NCI-H345 (cell line): ENCODE measurements at regions not wholly inside any gene's neighbourhood (a gene's known extent, or its start where the extent isn't known, plus 50 kb on each side); places are given as distances from the start of the nearest gene placed in this dataset.
"Not testable (repeated sequence)": the region's sequence is repeated elsewhere in the genome, so short reads cannot be mapped to it uniquely, and the experiment has no call there.

Source experiments
- DNase-seq: peaks from one replicate; lab custom pipeline; 2025; lab: John Stamatoyannopoulos, UW

DNA sequence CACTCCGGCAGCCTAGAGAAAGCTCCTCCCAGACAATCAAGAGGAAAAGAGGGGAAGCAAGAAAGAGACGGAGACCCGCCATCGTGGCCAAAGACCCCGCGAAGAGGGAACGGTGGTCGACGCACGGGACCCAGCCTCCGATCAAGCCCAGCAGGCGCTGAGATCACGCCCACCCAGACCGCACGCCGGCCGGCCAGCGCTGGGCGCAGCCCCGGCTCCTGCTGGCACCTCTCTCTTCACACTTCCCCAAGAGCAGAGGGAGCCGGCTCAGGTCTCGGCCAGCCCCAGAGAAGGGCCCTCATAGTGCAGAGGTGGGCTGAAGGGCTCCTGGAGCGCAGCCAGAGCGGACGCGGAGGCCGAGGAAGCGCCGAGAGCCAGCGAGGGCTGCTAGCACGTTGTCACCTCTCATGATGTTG, 918.4 kb upstream of the ADAMTS5 start:
- DNase-seq = no peak

DNA sequence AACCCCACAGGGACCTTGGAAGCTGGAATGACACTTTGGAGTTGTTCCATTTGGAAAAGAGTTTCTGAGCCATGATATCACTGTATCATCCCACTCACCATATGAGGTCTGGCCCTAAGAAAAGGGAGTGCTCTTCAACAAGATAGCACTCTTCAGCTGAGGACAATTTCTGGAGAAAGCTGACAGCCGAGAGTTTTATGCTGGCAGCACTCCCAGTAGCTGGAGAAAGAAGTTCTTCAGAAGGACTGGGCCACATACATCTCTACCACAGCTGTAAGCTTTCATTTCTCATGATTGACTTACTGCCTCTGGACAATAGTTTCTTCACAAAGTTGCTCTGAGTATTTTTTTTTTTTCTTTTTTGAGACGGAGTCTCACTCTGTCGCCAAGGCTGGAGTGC, 914.4 kb upstream of the ADAMTS5 start:
- not testable (repeated sequence) for DNase-seq

DNA sequence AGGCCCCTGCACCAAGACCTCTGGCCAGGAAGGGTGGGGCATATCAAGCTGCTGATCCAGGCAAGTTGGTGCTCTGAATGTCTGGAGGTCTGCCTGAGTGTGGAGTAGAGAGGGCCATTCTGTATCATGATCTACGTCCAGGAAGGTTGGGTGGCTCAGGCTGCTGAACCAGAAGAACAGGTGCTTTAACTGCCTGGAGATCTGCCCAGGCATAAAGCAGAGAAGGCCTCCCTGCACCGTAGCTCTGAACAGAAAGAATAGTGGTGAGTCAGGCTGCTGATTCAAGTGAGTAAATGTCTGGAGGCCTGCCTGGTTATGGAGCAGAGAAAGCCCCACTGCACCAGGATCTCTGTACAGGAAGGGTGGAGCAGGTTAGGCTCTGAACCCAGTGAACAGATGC, 905.5 kb upstream of the ADAMTS5 start:
- not testable (repeated sequence) for DNase-seq

GRCh38 chr21:27870755-27871154, 903.9 kb upstream of the ADAMTS5 start:
- not testable (repeated sequence) for DNase-seq

GRCh38 chr21:27860314-27860955, 893.5 kb upstream of the ADAMTS5 start:
- not testable (repeated sequence) for DNase-seq

DNA sequence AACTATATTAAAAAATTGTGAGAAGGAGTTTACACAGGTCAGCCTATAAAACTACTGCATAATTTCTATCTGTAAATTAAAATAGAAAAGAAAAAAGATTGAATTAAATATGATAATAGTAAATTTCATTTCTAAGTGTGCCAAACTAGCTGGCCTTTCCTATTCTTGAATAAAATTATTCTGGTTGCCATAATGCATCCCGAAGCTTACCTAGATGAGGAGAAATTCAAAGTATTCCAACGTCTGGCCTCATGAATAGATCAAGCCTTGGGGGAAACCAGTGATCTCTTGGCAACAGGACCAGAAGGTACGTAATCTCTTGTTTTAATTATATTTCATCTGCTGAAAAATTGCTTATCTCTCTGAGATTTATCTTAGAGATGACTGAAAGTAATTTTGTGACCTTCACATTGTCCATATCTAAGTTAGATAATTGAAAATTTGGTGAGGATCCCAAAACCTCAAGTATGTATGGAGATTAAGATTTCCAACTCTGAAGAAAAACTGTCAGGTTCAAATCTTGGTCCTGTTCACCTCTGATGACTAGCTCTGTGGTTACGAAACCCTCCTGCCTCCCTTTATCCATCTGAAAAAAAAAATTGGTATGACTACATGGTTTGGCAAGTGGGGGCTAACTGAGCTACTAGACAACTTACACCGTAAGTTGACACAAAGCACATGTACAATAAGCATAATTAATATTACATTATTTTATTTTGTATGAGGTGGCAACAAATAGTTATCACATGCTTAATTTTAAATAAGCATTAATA, 891.4 kb upstream of the ADAMTS5 start:
- DNase-seq = not testable (repeated sequence)

- not testable (repeated sequence) for DNase-seq
Measured at GRCh38 chr21:27856988-27857387, 890.1 kb upstream of the ADAMTS5 start.

DNA sequence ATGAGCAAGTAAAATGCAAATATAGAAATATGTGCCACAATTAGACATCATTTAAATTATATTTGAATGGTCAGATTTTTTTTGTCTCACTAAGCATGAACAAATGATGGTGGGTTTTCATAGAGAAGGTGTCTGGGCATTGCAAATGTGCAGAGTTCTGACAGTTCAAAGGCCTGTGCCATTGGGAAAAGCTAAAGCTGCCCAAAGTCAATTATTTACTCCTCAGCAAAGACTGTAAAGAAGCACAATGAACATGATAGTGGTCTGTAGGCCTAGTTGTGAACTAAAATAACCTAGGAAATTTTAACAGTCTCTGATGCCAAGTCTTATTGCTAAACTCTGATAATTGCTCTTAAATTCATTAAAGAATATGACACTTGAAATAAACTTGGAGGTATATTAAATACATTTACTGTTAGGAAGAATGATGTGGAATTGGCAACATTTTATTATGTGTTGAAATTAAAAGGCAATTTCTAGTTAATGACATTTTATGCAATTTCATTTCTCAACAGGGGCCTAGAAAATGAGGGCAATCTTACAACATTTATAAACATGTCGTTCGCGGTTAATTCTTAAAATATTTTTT, 874.3 kb upstream of the ADAMTS5 start:
- DNase-seq = no peak

- DNase-seq = no peak
Measured at GRCh38 chr21:27840262-27840661, 873.4 kb upstream of the ADAMTS5 start.

- DNase-seq = no peak
Measured at GRCh38 chr21:27839512-27840115, 872.7 kb upstream of the ADAMTS5 start.

DNA sequence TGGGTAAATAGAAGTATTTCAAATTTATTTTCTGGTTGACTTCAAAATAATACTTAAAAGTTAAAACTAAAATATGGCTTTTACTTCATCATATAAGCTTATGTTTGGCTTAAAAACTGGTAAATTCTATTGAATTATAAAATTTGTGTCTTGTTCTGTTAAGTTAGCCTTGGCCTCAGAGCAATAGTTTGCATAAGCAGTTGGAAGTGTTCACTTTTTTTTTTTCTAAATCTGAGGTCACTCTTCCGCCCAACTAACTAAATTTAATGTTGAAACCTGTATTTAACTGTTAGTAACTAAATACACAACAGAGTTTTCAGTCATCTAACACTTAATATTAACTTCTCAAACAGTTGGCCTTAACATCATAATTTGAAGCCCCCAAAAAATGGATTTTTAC, 871.7 kb upstream of the ADAMTS5 start:
- no peak for DNase-seq

- DNase-seq = no peak
Measured at GRCh38 chr21:27837936-27838335, 871.0 kb upstream of the ADAMTS5 start.

DNA sequence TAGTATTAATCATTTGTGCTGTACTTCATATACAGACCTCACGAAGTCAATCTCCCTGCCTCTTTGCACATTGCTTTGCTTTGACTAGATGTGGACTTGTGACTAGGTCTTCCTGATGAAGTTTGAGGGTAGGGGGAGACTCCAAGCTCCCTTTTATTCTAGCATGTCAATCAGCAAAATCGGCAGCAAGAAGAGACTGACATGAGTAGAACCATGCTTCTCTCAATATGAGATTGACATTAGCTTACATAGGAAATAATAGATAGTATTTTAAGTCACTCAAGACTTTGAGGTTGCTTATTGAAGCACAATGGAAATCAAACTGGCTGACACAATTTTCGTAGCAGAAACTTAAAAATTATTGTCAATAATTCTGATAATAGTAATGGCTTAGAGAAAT, 866.4 kb upstream of the ADAMTS5 start:
- no peak for DNase-seq

- DNase-seq = no peak
Measured at GRCh38 chr21:27831816-27832569, 865.1 kb upstream of the ADAMTS5 start.

- DNase-seq = no peak
Measured at GRCh38 chr21:27831177-27831576, 864.3 kb upstream of the ADAMTS5 start.

- DNase-seq = no peak
Measured at GRCh38 chr21:27827972-27828371, 861.1 kb upstream of the ADAMTS5 start.

GRCh38 chr21:27825035-27825434, 858.1 kb upstream of the ADAMTS5 start:
- no peak for DNase-seq

DNA sequence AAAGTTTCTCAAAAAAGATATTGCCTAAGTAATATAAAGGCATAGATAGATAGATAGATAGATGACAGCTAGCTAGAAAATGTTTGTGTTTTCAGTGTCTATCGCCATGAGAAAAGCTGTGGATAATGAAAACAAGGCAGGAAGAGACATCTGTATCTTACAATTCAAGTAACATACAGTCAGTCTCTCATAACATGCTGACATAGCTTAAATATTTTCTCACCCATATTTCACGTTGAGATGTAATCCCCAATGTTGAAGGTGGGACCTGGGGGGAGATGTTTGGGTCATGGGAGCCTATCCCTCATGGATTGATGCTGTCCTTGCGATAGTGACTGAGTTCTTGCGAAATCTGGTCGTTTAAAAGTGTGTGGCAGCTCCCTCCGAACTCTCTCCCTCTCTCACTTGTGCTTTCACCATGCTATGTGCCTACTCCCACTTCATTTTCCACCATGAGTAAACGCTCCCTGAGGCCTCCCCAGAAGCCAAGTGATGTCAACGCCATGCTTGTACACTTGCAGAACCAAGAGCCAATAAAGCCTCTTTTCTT, 856.8 kb upstream of the ADAMTS5 start:
- no peak for DNase-seq

DNA sequence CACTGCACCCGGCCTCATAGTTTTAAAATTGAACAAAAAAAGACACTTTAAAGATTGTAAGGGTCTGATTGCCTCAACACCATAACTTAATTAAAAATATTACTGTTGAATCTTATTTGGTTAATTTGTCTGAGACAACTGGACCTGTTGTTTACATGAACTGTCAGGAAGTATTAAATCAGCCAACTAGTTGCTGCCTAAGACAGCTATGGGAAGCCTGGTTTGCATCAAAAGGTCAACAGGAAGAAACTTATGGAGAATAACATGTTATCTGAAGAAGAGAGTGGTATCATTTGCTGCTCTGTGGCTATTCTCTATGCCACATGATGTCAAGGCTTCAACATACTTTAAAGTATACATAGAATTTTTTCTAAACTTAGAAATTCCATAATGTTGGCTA, 853.5 kb upstream of the ADAMTS5 start:
- no peak for DNase-seq

DNA sequence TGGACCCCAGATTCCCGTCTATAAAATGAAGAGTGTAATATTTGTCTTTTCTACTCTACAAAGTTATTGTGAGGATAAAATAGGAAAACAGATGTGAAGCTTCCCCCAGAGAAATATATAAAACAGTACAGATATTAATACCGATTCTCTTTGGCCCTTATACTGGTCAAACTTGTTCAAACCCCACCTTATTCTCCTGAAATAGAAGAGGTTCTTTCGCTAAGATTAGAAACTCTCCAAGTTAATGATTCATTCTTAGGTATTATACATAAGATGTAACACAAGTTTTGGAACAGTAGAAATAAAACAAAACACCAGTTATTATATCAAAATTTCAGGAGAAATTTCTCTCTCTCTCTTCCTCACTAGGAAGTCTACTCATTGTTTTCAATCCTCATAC, 852.4 kb upstream of the ADAMTS5 start:
- DNase-seq = no peak

GRCh38 chr21:27818847-27819246, 852.0 kb upstream of the ADAMTS5 start:
- DNase-seq = no peak
